MCF 10A (cell line): ENCODE measurements at regions not wholly inside any gene's neighbourhood (a gene's known extent, or its start where the extent isn't known, plus 50 kb on each side); places are given as distances from the start of the nearest gene placed in this dataset.

ENCODE experiments used
- BruUV-seq: library from RNA; stranded (reverse); fragments of 400-500 nt; replicated peaks from 2 replicates; lab custom pipeline; 2021; lab: Mats Ljungman, UMichigan
- CTCF ChIA-PET: fragments of 300-600 bp; sonication (Branson Sonifier 250); formaldehyde crosslinking; extraction: SDS; loops from one replicate; lab custom pipeline; 2021; ENCODE audit warnings: antibody characterized with exemption, inconsistent platforms; lab: Yijun Ruan, JAX
- POLR2A ChIA-PET: fragments of 300-600, 350-650 bp; sonication (Branson Sonifier 250); formaldehyde crosslinking; extraction: SDS; loops from one replicate; lab custom pipeline; 2020; ENCODE audit warnings: antibody characterized with exemption, inconsistent platforms; lab: Yijun Ruan, JAX
- DNase-seq: peaks from one replicate; pipeline ENCODE4 v3.0.0-alpha.2; 2018; ENCODE audit not compliant: unreplicated experiment
- H3K27ac Mint-ChIP-seq: one replicate; pipeline ENCODE4 v1.8.0; 2022; ENCODE audit warnings: mild to moderate bottlenecking, low read depth, mixed read lengths; ENCODE audit not compliant: unreplicated experiment
- H3K27me3 Mint-ChIP-seq: one replicate; pipeline ENCODE4 v1.8.0; 2022; ENCODE audit warnings: mixed read lengths; ENCODE audit not compliant: insufficient read depth, unreplicated experiment
- H3K36me3 Mint-ChIP-seq: one replicate; pipeline ENCODE4 v1.8.0; 2022; ENCODE audit warnings: mild to moderate bottlenecking, moderate library complexity, mixed read lengths; ENCODE audit not compliant: insufficient read depth, unreplicated experiment
- H3K4me1 Mint-ChIP-seq: one replicate; pipeline ENCODE4 v1.8.0; 2022; ENCODE audit warnings: mixed read lengths; ENCODE audit not compliant: insufficient read depth, unreplicated experiment
- H3K4me3 Mint-ChIP-seq: one replicate; pipeline ENCODE4 v1.8.0; 2022; ENCODE audit warnings: mild to moderate bottlenecking, moderate library complexity, mixed read lengths; ENCODE audit not compliant: unreplicated experiment
- H3K9me3 Mint-ChIP-seq: one replicate; pipeline ENCODE4 v1.8.0; 2022; ENCODE audit warnings: mixed read lengths; ENCODE audit not compliant: unreplicated experiment
- intact Hi-C: fragments of 100-400 bp; cut with micrococcal nuclease; formaldehyde crosslinking; loops from 2 replicates; pipeline ENCODE4 v1.14.1; 2022
- TF ChIP-seq, protein P1 (sequence below): fragments of 200-600 bp; IDR thresholded peaks from one replicate; pipeline ENCODE4 v1.8.0; 2022; ENCODE audit warnings: antibody characterized with exemption, mild to moderate bottlenecking; ENCODE audit not compliant: unreplicated experiment

DNA sequence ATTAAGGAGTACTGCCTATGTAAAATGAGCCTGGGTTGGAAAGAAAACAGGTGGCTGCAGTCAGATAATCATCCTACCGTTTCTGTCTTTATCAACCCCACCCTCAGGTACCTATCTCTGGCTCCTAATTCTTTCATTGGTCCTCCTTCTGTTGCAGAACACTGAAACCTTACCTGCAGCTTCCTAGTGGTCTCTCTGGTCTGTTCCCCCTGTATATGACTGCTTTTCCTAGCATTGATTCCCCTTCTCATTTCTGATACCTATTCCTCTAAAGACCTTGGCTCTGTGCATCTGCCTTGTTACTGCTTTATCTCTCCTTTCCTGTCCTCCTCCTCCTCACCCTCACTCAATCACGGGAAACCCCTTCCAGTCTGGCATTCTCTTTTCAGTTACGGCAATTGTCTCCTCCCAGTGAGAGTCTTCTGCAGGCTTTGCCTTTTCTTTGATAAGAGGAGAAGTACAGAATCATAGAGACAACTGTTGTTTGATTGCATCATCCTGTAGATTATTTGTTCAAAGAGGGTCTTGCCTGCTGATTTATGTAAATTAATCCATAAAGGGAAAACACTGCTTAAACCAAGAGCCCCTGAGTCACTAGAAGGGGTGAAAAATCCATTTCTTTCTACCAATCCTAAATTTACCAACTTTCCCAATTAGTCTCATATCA lies 301.2 kb downstream of the AASDHPPT start:
- ChIA-PET CTCF (interaction anchor here (0.6 kb wide), 1 partner anchor 610 kb away, joined by 3 read pairs; no protein-coding TSS in a partner anchor), POLR2A (no interaction called here)
- Mint-ChIP-seq H3K4me3 (no peak overlapping the region), H3K4me1 (peaks cover 6% of the 10 kb centered on the region), H3K27ac (no peak overlapping the region), H3K27me3 (no peaks in the 10 kb centered on the region), H3K36me3 (no peaks in the 10 kb centered on the region), H3K9me3 (peaks cover 8% of the 10 kb centered on the region)
- TF ChIP-seq, protein P1, sequence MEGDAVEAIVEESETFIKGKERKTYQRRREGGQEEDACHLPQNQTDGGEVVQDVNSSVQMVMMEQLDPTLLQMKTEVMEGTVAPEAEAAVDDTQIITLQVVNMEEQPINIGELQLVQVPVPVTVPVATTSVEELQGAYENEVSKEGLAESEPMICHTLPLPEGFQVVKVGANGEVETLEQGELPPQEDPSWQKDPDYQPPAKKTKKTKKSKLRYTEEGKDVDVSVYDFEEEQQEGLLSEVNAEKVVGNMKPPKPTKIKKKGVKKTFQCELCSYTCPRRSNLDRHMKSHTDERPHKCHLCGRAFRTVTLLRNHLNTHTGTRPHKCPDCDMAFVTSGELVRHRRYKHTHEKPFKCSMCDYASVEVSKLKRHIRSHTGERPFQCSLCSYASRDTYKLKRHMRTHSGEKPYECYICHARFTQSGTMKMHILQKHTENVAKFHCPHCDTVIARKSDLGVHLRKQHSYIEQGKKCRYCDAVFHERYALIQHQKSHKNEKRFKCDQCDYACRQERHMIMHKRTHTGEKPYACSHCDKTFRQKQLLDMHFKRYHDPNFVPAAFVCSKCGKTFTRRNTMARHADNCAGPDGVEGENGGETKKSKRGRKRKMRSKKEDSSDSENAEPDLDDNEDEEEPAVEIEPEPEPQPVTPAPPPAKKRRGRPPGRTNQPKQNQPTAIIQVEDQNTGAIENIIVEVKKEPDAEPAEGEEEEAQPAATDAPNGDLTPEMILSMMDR = no peak
- no peak for DNase-seq
- BruUV-seq = no TSS peak
- intact Hi-C loops = no loop called here

GRCh38 chr11:106379265-106379664 lies 301.8 kb downstream of the AASDHPPT start:
- H3K27me3 Mint-ChIP-seq = no peaks in the 10 kb centered on the region
- peaks cover 8% of the 10 kb centered on the region for H3K9me3 Mint-ChIP-seq
- intact Hi-C loops = no loop called here
- ChIA-PET POLR2A (no interaction called here), CTCF (interaction anchor here (0.6 to 1.2 kb wide), 2 partner anchors 13 to 610 kb away, joined by 3 read pairs; no protein-coding TSS in a partner anchor)
- no peaks in the 10 kb centered on the region for H3K36me3 Mint-ChIP-seq
- BruUV-seq = no TSS peak
- no peak overlapping the region for H3K27ac Mint-ChIP-seq
- TF ChIP-seq, protein P1 = no peak
- H3K4me1 Mint-ChIP-seq = peaks cover 6% of the 10 kb centered on the region
- DNase-seq = no peak
- no peak overlapping the region for H3K4me3 Mint-ChIP-seq

- Mint-ChIP-seq H3K36me3 (no peaks in the 10 kb centered on the region), H3K9me3 (peaks cover 6% of the 10 kb centered on the region), H3K27ac (no peak overlapping the region), H3K4me3 (no peak overlapping the region), H3K27me3 (no peaks in the 10 kb centered on the region), H3K4me1 (peaks cover 6% of the 10 kb centered on the region)
- BruUV-seq = no TSS peak
- CTCF ChIA-PET = interaction anchor here (0.9 to 1.2 kb wide), 2 partner anchors 10 to 13 kb away, joined by 3 to 5 read pairs; no protein-coding TSS in a partner anchor
- DNase-seq = no peak
- intact Hi-C loops = no loop called here
- TF ChIP-seq, protein P1 = no peak
- POLR2A ChIA-PET = no interaction called here
These were observed 302.2 kb downstream of the AASDHPPT start for GRCh38 chr11:106379712-106380111.

GRCh38 chr11:106381895-106382294 lies 304.4 kb downstream of the AASDHPPT start:
- CTCF ChIA-PET = no interaction called here
- no peaks in the 10 kb centered on the region for H3K9me3 Mint-ChIP-seq
- H3K27me3 Mint-ChIP-seq = no peaks in the 10 kb centered on the region
- TF ChIP-seq, protein P1 = no peak
- intact Hi-C loops = no loop called here
- H3K4me1 Mint-ChIP-seq = peaks cover 6% of the 10 kb centered on the region
- H3K36me3 Mint-ChIP-seq = no peaks in the 10 kb centered on the region
- peak; percentile 18 for DNase-seq
- no TSS peak for BruUV-seq
- no peak overlapping the region for H3K4me3 Mint-ChIP-seq
- H3K27ac Mint-ChIP-seq = no peak overlapping the region
- POLR2A ChIA-PET = no interaction called here
